Colonic mucosa (tissue), 4 donors: ENCODE measurements at regions not wholly inside any gene's neighbourhood (a gene's known extent, or its start where the extent isn't known, plus 50 kb on each side); places are given as distances from the start of the nearest gene placed in this dataset.

ENCODE experiments used
- DNase-seq: peaks from one replicate; pipeline ENCODE4 v3.0.0-alpha.2; 2020
- H3K27ac ChIP-seq: fragments of 200-600 bp; one replicate; pipeline ENCODE4 v1.8.0; 2021
- H3K27me3 ChIP-seq: fragments of 200-600 bp; one replicate; pipeline ENCODE4 v1.8.0; 2021
- H3K36me3 ChIP-seq: fragments of 200-600 bp; one replicate; pipeline ENCODE4 v1.8.0; 2021
- H3K4me1 ChIP-seq: fragments of 200-600 bp; one replicate; pipeline ENCODE4 v1.8.0; 2021; ENCODE audit warnings: mild to moderate bottlenecking
- H3K4me3 ChIP-seq: fragments of 200-600 bp; one replicate; pipeline ENCODE4 v1.8.0; 2021
- H3K9ac ChIP-seq, 2 donors: one replicate each; pipeline ENCODE4 v1.7.0; 2013; ENCODE audit warnings: control low read depth in 2 of 2, low read depth in 2 of 2, low read length in 2 of 2
- H3K9me3 ChIP-seq: fragments of 200-600 bp; one replicate; pipeline ENCODE4 v1.8.0; 2021
- intact Hi-C: fragments of 100-400 bp; cut with DNase I; formaldehyde crosslinking; loops from one replicate; pipeline ENCODE4 v1.14.1; 2022
- TF ChIP-seq, protein P1 (sequence below): fragments of 200-600 bp; IDR thresholded peaks from one replicate; pipeline ENCODE4 v1.8.0; 2022; ENCODE audit warnings: antibody characterized with exemption, mild to moderate bottlenecking
- donor health status: healthy.
- donor health status: DM: no; HTN: no; CAD: no.
- donor health status: DM: no; HTN: no; CAD: no.

DNA sequence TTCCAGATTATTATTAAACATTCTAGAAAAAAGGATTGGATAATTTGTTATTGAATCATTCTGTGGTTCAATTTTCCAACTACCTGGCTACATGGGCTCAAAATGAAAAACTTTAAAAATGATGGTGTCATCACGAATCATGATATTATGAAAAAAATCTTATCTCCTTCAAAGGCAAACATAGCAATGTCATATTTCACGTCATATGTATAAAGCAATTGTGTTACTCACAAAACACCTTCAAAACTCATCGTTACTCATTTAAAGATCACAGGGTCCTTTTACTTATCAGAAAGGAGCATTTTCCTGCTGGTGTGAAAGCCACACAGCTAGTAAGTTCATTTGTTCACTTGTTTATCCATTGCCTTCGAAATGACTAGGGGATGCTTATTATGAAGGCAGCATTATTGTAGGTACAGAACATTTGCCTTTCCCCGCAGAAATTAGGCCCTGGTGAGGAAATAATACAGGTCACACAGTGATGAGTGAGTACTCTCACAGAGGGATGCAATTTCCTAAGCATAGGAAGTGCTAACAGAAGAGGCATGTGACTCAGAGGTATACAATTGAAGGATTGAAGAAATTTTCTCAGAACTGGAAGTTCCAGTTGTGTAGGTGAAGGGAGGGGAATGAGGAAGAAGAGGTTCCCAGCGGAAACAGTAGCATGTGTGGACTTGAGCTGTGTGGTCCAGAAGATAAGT, 478.7 kb downstream of the INHBA start:
- Histone ChIP-seq H3K9me3 (no peaks in the 10 kb centered on the region), H3K36me3 (no peaks in the 10 kb centered on the region), H3K4me3 (no peak overlapping the region), H3K27ac (no peak overlapping the region), H3K9ac (no peak overlapping the region), H3K27me3 (no peaks in the 10 kb centered on the region), H3K4me1 (no peaks in the 10 kb centered on the region)
- intact Hi-C loops, result no loop called here
- TF ChIP-seq, protein P1, sequence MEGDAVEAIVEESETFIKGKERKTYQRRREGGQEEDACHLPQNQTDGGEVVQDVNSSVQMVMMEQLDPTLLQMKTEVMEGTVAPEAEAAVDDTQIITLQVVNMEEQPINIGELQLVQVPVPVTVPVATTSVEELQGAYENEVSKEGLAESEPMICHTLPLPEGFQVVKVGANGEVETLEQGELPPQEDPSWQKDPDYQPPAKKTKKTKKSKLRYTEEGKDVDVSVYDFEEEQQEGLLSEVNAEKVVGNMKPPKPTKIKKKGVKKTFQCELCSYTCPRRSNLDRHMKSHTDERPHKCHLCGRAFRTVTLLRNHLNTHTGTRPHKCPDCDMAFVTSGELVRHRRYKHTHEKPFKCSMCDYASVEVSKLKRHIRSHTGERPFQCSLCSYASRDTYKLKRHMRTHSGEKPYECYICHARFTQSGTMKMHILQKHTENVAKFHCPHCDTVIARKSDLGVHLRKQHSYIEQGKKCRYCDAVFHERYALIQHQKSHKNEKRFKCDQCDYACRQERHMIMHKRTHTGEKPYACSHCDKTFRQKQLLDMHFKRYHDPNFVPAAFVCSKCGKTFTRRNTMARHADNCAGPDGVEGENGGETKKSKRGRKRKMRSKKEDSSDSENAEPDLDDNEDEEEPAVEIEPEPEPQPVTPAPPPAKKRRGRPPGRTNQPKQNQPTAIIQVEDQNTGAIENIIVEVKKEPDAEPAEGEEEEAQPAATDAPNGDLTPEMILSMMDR, result no peak
- no peak for DNase-seq

GRCh38 chr7:41222746-41223145, 480.1 kb downstream of the INHBA start:
- Histone ChIP-seq H3K4me3 (no peak overlapping the region), H3K9ac (no peak overlapping the region), H3K36me3 (no peaks in the 10 kb centered on the region), H3K27me3 (no peaks in the 10 kb centered on the region), H3K9me3 (no peaks in the 10 kb centered on the region), H3K4me1 (no peaks in the 10 kb centered on the region), H3K27ac (no peak overlapping the region)
- no peak for DNase-seq
- TF ChIP-seq, protein P1, result no peak
- intact Hi-C loops, result no loop called here

- no peak for DNase-seq
- TF ChIP-seq, protein P1, result no peak
- no peaks in the 10 kb centered on the region for H3K27me3 ChIP-seq
- no peaks in the 10 kb centered on the region for H3K4me1 ChIP-seq
- no peaks in the 10 kb centered on the region for H3K9me3 ChIP-seq
- intact Hi-C loops, result no loop called here
- no peak overlapping the region for H3K4me3 ChIP-seq
- no peaks in the 10 kb centered on the region for H3K36me3 ChIP-seq
- no peak overlapping the region for H3K27ac ChIP-seq
- no peak overlapping the region for H3K9ac ChIP-seq
Measured at GRCh38 chr7:41220266-41220665, 482.6 kb downstream of the INHBA start.

- Histone ChIP-seq H3K27me3 (no peaks in the 10 kb centered on the region), H3K9ac (no peak overlapping the region), H3K4me3 (no peak overlapping the region), H3K27ac (no peak overlapping the region), H3K9me3 (no peaks in the 10 kb centered on the region), H3K4me1 (no peaks in the 10 kb centered on the region), H3K36me3 (no peaks in the 10 kb centered on the region)
- TF ChIP-seq, protein P1, result no peak
- intact Hi-C loops, result no loop called here
- DNase-seq, result no peak
Measured at GRCh38 chr7:41219276-41219675, 483.6 kb downstream of the INHBA start.

DNA sequence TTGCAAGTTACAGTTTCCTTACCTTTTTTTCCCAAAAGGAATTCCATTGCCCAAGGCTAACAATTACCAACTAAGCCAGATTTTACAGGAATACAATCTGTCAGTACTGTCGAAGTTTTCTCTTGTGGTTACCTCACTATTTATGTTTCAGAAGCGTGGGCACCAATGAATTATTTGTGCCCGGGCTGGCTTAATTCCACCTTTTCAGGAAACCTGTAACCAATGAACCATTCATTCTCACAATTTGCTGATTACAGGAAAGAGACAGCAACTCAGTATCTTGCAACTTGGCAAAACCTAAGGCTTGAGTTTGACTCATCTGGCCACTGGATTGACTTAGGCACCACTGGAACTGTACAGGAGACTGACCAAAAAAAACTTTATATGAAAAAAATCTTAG, 485.6 kb downstream of the INHBA start:
- H3K36me3 ChIP-seq, result no peaks in the 10 kb centered on the region
- intact Hi-C loops, result no loop called here
- no peaks in the 10 kb centered on the region for H3K9me3 ChIP-seq
- TF ChIP-seq, protein P1, result no peak
- no peak overlapping the region for H3K27ac ChIP-seq
- H3K27me3 ChIP-seq, result no peaks in the 10 kb centered on the region
- no peak overlapping the region for H3K9ac ChIP-seq
- no peak overlapping the region for H3K4me3 ChIP-seq
- H3K4me1 ChIP-seq, result no peaks in the 10 kb centered on the region
- DNase-seq, result no peak
